Urinary bladder (tissue), 3 donors: ENCODE measurements at regions not wholly inside any gene's neighbourhood (a gene's known extent, or its start where the extent isn't known, plus 50 kb on each side); places are given as distances from the start of the nearest gene placed in this dataset.

ENCODE experiments used
- DNase-seq: peaks from one replicate; pipeline ENCODE4 v3.0.0-alpha.2; 2015; ENCODE audit errors: extremely low spot score
- H3K27ac ChIP-seq: one replicate; pipeline ENCODE4 v1.5.1; 2013; ENCODE audit warnings: low read depth, mild to moderate bottlenecking, moderate library complexity
- H3K36me3 ChIP-seq: one replicate; pipeline ENCODE4 v1.6.1; 2013; ENCODE audit warnings: mild to moderate bottlenecking, moderate library complexity; ENCODE audit not compliant: insufficient read depth
- H3K4me1 ChIP-seq: one replicate; pipeline ENCODE4 v1.6.1; 2013; ENCODE audit warnings: mild to moderate bottlenecking, moderate library complexity; ENCODE audit not compliant: insufficient read depth
- H3K4me3 ChIP-seq: one replicate; pipeline ENCODE4 v1.5.1; 2013; ENCODE audit warnings: low read depth, low read length
- WGBS: extraction: QIAGEN DNeasy Blood & Tissue Kit; methylation state at CpG from one replicate; pipeline ENCODE4 v1.1.7; 2013; 5-methylcytosine and 5-hydroxymethylcytosine counted together
- donor health status: healthy with polysubstance abuse.
- donor health status: healthy.

DNA sequence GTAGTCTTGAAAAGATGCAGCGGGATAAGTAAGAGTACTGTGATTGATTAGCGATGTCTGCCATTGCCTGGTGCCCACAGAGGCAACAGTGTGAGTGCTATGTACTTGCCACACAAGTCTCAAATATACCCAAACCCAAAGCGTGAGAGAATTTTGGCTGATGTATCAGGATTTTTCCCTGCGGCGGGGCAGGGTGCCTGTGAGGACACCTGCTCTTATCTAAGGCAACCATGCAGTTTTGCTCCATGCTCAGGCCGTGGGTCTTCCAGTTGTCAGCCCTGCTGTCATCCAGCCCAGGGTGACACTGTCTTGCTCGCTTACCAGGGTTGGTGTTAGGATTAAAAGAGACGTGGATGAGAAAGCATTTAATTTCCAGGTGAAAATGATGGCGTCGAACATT, 202.7 kb downstream of the PTPRU start:
- Histone ChIP-seq H3K27ac (no peak overlapping the region), H3K4me1 (no peaks in the 10 kb centered on the region), H3K4me3 (no peak overlapping the region), H3K36me3 (no peaks in the 10 kb centered on the region)
- no peak for DNase-seq
- 82% methylated on average over 10 of the region's 10 CpGs for WGBS

DNA sequence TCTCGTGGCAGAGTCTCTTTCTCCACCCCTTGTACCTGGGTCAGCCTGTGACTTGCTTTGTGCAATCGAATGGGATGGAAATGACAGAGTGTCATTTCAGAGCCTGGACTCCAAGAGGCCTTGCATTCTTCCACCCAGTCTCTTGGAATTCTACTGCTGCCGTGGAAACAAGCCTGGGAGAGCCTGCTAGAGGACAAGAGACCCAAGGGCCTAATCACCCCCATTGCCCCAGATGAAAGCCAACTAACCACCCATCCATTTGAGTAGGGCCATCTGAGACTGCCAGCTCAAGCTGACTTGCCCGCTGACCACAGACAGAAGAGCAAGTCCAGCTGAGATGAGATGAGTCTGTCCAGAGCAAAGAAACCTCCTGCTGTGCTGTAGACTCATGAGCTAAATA, 201.6 kb downstream of the PTPRU start:
- no peak for DNase-seq
- H3K27ac ChIP-seq = no peak overlapping the region
- H3K4me3 ChIP-seq = no peak overlapping the region
- WGBS = 71% methylated on average over 4 of the region's 4 CpGs
- no peaks in the 10 kb centered on the region for H3K4me1 ChIP-seq
- no peaks in the 10 kb centered on the region for H3K36me3 ChIP-seq

DNA sequence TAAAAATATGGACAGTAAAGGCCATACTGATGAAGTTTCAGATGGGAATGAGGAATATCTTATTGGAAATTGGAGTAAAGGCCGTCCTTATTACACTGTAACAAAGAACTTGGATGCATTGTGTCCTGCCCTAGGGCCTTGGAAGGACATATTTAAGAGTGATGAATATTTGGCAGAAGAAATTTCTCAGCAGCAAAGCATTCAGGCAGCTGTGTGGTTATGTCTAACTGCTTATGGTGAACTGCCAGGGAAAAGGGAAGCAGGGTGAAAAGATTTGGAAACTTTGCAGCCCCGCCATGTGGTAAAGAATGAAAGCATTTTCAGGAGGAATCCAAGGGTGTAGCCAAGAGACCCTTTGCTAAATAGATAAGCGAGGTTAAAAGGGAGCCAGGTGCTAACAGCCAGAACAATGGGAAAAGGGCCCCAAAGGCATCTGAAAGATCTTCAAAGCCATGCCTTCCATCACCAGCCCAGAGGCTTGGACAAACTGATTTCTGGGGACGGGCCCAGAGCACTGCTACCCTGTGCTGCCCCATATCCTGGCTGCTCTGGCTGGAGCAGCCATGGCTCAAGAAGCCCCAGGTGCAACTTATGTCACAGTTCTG, 200.0 kb downstream of the PTPRU start:
- Histone ChIP-seq H3K36me3 (no peaks in the 10 kb centered on the region), H3K27ac (no peak overlapping the region), H3K4me3 (no peak overlapping the region), H3K4me1 (no peaks in the 10 kb centered on the region)
- 66% methylated on average over 4 of the region's 4 CpGs for WGBS
- no peak for DNase-seq

DNA sequence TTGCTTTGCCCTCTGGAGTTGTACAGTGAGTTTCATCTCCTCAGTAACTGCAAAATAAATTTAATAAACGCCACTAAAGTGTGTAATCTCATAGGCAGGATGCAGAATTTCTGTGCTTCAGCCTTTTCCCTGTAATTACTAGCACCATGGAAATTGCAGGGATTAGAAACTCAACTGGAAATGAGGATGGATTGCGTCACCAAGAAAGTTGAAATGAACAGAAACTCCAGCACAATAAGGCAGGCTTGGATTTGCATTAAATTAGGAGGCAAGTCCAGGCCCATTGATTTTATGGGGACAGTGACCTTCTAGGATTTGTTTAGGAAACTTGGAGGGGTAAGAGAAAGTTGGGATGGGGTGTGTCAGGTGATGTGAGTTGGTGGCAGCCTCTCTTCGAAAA, 197.5 kb downstream of the PTPRU start:
- no peaks in the 10 kb centered on the region for H3K36me3 ChIP-seq
- no peaks in the 10 kb centered on the region for H3K4me1 ChIP-seq
- H3K4me3 ChIP-seq = no peak overlapping the region
- H3K27ac ChIP-seq = no peak overlapping the region
- 75% methylated on average over 3 of the region's 3 CpGs for WGBS
- DNase-seq = no peak

DNA sequence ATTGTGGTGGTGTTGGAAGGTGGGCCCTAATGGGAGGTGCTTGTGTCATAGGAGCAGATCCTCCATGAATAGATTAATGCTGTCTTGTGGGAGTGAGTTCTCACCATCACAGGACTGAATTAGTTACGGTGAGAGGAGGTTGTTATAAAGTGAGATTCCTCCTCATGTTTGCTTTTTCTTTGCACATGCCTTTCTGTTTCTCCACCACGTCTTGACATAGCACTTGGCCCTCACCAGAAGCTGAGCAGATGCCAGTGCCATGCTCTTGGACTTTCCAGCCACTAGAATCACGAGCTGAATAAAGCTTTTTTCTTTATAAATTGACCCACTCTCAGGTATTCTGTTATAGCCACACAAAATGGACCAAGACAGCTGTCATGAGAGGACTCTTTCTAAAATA, 194.8 kb downstream of the PTPRU start:
- no peak for DNase-seq
- WGBS = 64% methylated on average over 3 of the region's 3 CpGs

DNA sequence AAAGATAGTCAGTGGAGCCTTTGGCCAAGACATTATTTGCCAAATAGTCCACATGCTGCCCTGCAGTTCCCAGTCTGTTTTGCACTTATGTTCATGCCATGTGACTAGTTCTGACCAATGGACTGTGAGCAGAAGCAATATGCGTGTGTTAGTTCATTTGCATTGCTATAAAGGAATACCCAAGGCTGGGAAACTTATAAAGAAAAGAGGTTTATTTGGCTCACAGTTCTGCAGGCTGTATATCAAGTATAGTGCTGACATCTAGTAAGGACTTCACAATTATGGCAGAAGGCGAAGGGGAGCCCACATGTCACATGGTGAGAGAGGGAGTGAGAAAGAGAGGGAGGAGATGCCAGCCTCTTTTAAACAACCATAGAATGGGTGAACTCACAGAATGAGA, 193.3 kb downstream of the PTPRU start:
- DNase-seq = no peak
- no peak overlapping the region for H3K27ac ChIP-seq
- 80% methylated on average over 2 of the region's 2 CpGs for WGBS
- no peaks in the 10 kb centered on the region for H3K4me1 ChIP-seq
- no peak overlapping the region for H3K4me3 ChIP-seq
- H3K36me3 ChIP-seq = no peaks in the 10 kb centered on the region

More for the DNA sequence above, 194.8 kb downstream of the PTPRU start:
- Histone ChIP-seq H3K27ac (no peak overlapping the region), H3K4me1 (no peaks in the 10 kb centered on the region), H3K4me3 (no peak overlapping the region), H3K36me3 (no peaks in the 10 kb centered on the region)

DNA sequence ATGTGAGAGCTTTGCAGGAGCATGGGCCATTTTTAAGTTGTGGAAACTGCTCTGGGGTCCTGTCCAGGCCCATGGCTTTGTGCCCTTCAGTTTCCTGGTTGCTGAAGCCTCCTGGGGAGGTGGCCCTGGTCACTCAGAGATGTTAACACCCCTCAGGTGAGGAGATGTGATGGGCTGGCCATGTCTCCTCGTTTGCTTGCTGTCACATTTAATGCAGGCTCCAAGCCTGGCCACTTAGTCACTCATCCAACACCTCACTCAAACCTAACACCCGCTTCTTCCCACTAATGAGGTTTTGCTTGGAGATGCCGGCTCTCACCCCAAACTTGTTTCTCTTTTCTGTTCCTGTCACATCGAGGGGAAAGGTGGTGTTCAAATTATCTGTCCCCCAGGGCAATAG, 192.7 kb downstream of the PTPRU start:
- H3K4me1 ChIP-seq = no peaks in the 10 kb centered on the region
- 70% methylated on average over 4 of the region's 4 CpGs for WGBS
- no peak overlapping the region for H3K27ac ChIP-seq
- DNase-seq = no peak
- no peak overlapping the region for H3K4me3 ChIP-seq
- H3K36me3 ChIP-seq = no peaks in the 10 kb centered on the region

DNA sequence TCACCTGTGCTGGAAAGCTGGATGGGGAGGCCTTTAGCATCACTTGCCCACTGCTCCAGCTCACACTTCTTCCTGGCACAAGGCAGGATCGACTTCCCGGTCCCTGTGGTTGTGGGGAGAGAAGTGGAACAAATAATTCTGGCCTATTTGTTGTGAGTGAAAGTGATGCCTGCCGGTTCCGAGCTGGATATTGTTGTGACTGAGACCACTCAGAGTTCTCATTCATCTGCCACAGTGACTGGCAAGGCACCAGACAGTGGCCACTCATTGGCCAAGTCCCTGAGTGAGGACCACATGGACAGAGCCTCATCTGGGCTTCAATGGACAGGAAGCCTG, 191.9 kb downstream of the PTPRU start:
- Histone ChIP-seq H3K36me3 (no peaks in the 10 kb centered on the region), H3K4me1 (no peaks in the 10 kb centered on the region), H3K27ac (no peak overlapping the region), H3K4me3 (no peak overlapping the region)
- WGBS = 91% methylated on average over 4 of the region's 4 CpGs
- no peak for DNase-seq

DNA sequence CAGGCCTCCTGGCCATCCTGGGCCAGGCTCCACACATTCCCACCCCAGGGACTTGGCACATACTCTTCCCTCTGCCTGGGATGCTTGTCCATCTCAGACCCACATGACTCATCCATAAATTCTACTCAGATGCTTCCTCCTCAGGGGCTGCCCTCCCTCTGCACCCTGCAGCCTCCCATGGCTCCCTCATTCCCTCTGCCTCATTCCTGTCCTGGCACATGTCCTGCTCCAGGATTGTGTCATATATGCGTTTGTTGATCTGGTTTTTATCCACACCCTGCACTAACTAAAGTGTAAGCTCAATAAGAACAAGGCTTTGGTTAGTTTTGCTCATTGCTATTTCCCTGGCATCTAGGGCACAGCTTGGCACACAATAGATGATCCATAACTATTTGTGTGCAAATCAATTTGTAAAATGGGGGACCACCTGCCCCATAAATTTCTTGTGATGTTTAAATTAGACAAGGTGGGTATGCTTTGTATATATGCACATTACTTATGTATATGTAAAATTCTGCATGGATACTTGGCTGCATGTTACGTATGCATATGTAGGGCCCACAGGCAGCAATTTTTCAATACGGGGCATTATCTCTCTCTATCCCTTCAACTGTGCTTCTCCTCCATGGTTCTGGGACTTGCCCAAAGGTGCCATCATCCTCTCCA, 191.4 kb downstream of the PTPRU start:
- Histone ChIP-seq H3K27ac (no peak overlapping the region), H3K4me3 (no peak overlapping the region), H3K36me3 (no peaks in the 10 kb centered on the region), H3K4me1 (no peaks in the 10 kb centered on the region)
- 80% methylated on average over 3 of the region's 3 CpGs for WGBS
- no peak for DNase-seq

DNA sequence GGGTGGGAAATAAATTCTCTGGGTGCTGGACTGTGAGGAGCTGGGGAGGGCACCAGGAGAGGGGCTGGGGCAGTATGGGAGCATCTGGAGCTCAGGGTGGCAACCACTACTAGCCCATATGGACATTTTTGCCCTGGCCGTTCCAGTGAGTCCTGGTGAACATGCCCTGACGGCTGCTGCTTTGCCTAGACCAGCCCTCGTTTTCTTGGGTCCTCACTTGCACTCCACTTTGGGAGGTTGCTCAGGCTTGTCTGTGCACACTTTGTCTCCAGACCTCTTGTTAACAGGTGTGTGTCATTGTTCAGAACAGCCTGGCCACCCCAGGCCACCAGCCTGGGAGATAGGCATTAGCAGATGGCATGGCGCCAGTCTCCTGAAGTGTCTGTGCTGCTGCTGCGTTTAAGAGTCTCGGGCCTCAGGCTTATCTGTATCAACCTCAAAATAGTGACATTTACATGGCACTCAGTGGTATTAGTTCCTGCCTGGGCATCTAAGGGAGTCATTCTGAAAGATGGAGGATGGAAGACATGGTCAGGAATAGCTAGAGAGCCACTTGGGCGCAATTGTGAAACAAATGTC, 190.5 kb downstream of the PTPRU start:
- DNase-seq = no peak
- 69% methylated on average over 7 of the region's 7 CpGs for WGBS
- H3K4me1 ChIP-seq = no peaks in the 10 kb centered on the region
- H3K27ac ChIP-seq = no peak overlapping the region
- no peaks in the 10 kb centered on the region for H3K36me3 ChIP-seq
- no peak overlapping the region for H3K4me3 ChIP-seq

DNA sequence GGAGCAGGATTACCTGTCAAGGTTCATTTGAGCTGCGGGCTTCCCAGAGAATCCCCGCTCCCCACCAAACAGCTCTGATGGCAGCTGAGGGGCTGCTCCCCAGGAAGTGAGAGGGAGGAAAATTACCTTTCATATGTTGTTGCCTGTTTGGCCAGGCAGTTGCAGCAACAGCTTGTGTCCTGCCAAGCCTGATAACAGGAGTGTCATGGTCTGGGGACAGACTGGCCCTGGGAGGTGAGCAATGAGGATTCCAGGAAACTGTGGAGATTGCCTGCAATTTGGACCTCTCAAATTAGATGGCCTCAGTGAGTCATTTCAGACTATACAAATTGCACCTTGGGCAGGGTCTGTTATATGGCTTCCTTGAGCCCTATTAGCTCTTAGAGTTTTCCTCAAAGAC, 189.3 kb downstream of the PTPRU start:
- H3K27ac ChIP-seq = no peak overlapping the region
- 92% methylated on average over 2 of the region's 2 CpGs for WGBS
- DNase-seq = no peak
- H3K4me1 ChIP-seq = no peaks in the 10 kb centered on the region
- H3K36me3 ChIP-seq = no peaks in the 10 kb centered on the region
- no peak overlapping the region for H3K4me3 ChIP-seq

DNA sequence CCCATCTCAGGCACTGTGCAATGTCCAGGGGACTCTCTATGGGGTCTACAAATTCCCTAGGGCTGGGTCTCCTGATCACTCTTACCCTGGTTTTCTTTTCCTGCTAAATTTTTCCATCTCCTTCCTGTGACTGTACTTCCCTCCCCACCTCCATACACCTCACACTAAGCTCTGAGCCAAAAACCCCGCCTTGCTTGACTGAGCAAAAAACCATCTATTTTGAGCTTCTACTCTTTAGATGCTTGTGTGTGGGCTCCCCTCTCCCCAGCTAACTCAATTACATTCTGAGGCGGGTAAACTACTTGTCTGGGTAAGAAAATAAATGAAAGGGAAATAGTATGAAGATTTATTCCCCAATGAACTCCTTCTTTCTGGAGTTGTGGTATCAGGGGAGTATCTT, 187.9 kb downstream of the PTPRU start:
- Histone ChIP-seq H3K27ac (no peak overlapping the region), H3K36me3 (no peaks in the 10 kb centered on the region), H3K4me3 (no peak overlapping the region), H3K4me1 (no peaks in the 10 kb centered on the region)
- WGBS = 82% methylated on average over 2 of the region's 2 CpGs
- no peak for DNase-seq

DNA sequence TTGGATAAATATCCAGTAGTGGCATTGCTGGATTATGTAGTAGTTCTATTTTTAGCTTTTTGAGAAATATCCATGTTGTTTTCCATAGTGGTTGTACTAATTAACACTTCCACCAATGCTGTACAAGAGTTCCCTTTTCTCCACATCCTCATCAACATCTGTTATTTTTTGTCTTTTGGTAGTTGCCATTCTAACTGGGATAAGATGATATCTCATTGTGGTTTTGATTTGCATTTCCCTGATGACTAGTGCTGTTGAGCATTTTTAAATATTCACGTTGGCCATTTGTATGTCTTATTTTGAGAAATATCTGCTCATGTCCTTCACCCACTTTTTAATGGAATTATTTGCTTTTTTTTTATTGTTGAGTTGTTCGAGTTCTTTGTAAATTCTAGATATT, 183.9 kb downstream of the PTPRU start:
- H3K36me3 ChIP-seq = no peaks in the 10 kb centered on the region
- no peak for DNase-seq
- WGBS = 76% methylated on average over 2 of the region's 2 CpGs
- no peaks in the 10 kb centered on the region for H3K4me1 ChIP-seq
- H3K4me3 ChIP-seq = no peak overlapping the region
- no peak overlapping the region for H3K27ac ChIP-seq

DNA sequence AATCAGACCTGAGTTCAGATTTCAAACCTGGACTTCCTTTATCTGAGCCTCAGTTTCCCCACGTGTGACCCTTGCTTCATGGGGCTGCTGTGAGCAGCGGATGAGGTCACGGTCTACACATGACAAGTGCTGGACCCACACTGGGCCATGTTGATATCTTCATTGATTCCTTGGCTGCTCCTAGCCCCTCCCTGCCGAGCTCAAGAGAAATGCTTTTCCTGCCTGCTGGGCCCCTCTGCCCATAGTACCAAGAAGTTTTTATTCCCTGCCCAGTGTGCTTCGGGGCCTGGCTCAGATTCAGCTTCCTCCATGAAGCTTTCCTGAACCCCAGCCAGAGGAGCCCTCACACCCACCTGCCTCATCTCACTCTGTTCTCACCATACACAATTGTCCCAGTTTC, 181.6 kb downstream of the PTPRU start:
- 76% methylated on average over 5 of the region's 5 CpGs for whole genome bisulfite sequencing
- no peak overlapping the region for H3K27ac ChIP-seq
- H3K4me3 ChIP-seq = no peak overlapping the region
- DNase-seq = no peak
- no peaks in the 10 kb centered on the region for H3K4me1 ChIP-seq
- H3K36me3 ChIP-seq = no peaks in the 10 kb centered on the region
